HEK293 (cell line): ENCODE measurements at regions not wholly inside any gene's neighbourhood (a gene's known extent, or its start where the extent isn't known, plus 50 kb on each side); places are given as distances from the start of the nearest gene placed in this dataset.

Experiments
- CTCF ChIP-seq: fragments of 450-650 bp; formaldehyde crosslinking; IDR thresholded peaks from 2 replicates; pipeline ENCODE4 v1.5.1; 2016; ENCODE audit warnings: missing biosample characterization, missing genetic modification characterization
- KLF16 ChIP-seq: fragments of 450-650 bp; formaldehyde crosslinking; IDR thresholded peaks from 2 replicates; pipeline ENCODE4 v1.5.1; 2017; ENCODE audit warnings: missing biosample characterization, missing genetic modification characterization
- PRDM2 ChIP-seq: fragments of 450-650 bp; formaldehyde crosslinking; IDR thresholded peaks from 2 replicates; pipeline ENCODE4 v1.5.1; 2016; ENCODE audit warnings: missing biosample characterization, missing genetic modification characterization, borderline replicate concordance
- REST ChIP-seq: fragments of 450-650 bp; formaldehyde crosslinking; IDR thresholded peaks from 2 replicates; pipeline ENCODE4 v1.5.1; 2016; ENCODE audit warnings: missing biosample characterization, missing genetic modification characterization
- SCRT2 ChIP-seq: fragments of 450-650 bp; formaldehyde crosslinking; IDR thresholded peaks from 2 replicates; pipeline ENCODE4 v1.5.1; 2016; ENCODE audit warnings: missing biosample characterization, missing genetic modification characterization
- YY1 ChIP-seq: fragments of 450-650 bp; formaldehyde crosslinking; IDR thresholded peaks from 2 replicates; pipeline ENCODE4 v1.5.1; 2018; ENCODE audit warnings: missing biosample characterization, missing genetic modification characterization
- ZFP3 ChIP-seq: fragments of 450-650 bp; formaldehyde crosslinking; IDR thresholded peaks from 2 replicates; pipeline ENCODE4 v1.5.1; 2016; ENCODE audit warnings: low read depth, missing biosample characterization, missing genetic modification characterization
- ZFP69B ChIP-seq: fragments of 450-650 bp; formaldehyde crosslinking; IDR thresholded peaks from 2 replicates; pipeline ENCODE4 v1.5.1; 2016; ENCODE audit warnings: missing biosample characterization, missing genetic modification characterization
- ZNF148 ChIP-seq: fragments of 450-650 bp; formaldehyde crosslinking; IDR thresholded peaks from 2 replicates; pipeline ENCODE4 v1.5.0; 2017; ENCODE audit warnings: missing biosample characterization, missing genetic modification characterization, borderline replicate concordance
- ZNF362 ChIP-seq: fragments of 450-650 bp; formaldehyde crosslinking; IDR thresholded peaks from 2 replicates; pipeline ENCODE4 v1.5.1; 2016; ENCODE audit warnings: missing biosample characterization, missing genetic modification characterization
- ZNF48 ChIP-seq: fragments of 450-650 bp; formaldehyde crosslinking; IDR thresholded peaks from 2 replicates; pipeline ENCODE4 v1.5.1; 2016; ENCODE audit warnings: missing biosample characterization, missing genetic modification characterization
- ZNF623 ChIP-seq: fragments of 450-650 bp; formaldehyde crosslinking; IDR thresholded peaks from 2 replicates; pipeline ENCODE4 v1.5.1; 2016; ENCODE audit warnings: missing biosample characterization, missing genetic modification characterization
- ZNF776 ChIP-seq: fragments of 450-650 bp; formaldehyde crosslinking; IDR thresholded peaks from 2 replicates; pipeline ENCODE4 v1.5.0; 2017; ENCODE audit warnings: missing biosample characterization, missing genetic modification characterization, borderline replicate concordance
- ZNF791 ChIP-seq: fragments of 450-650 bp; formaldehyde crosslinking; IDR thresholded peaks from 2 replicates; pipeline ENCODE4 v1.5.1; 2016; ENCODE audit warnings: missing biosample characterization, missing genetic modification characterization

GRCh38 chr17:71779482-71779881 lies 341.3 kb upstream of the SOX9 start:
- TF ChIP-seq YY1 (tag by site-specific recombination) (no peak), KLF16 (no peak), CTCF (tag by site-specific recombination) (no peak), ZNF776 (tag by site-specific recombination) (no peak), ZFP3 (tag by site-specific recombination) (no peak), ZNF623 (no peak), REST (no peak), ZFP69B (tag by site-specific recombination) (no peak), ZNF148 (tag by site-specific recombination) (no peak), ZNF362 (no peak), ZNF791 (no peak), ZNF48 (tag by site-specific recombination) (no peak), PRDM2 (no peak), SCRT2 (tag by site-specific recombination) (no peak)
